ENCODE measurements at regions not wholly inside any gene's neighbourhood (a gene's known extent, or its start where the extent isn't known, plus 50 kb on each side); places are given as distances from the start of the nearest gene placed in this dataset.

GRCh38 chr13:44207476-44207875 is 166.1 kb upstream of the SERP2 start:
- H3K36me3 Mint-ChIP-seq, result peaks cover 2% of the 10 kb centered on the region
- H3K4me1 Mint-ChIP-seq (ENCODE audit: low read depth), result no peaks in the 10 kb centered on the region
- H3K9me3 Mint-ChIP-seq (ENCODE audit: low read depth), result no peaks in the 10 kb centered on the region
- peaks cover 3% of the 10 kb centered on the region for H3K27me3 Mint-ChIP-seq
- no peak overlapping the region for H3K27ac Mint-ChIP-seq
- no peak overlapping the region for H3K4me3 Mint-ChIP-seq

DNA sequence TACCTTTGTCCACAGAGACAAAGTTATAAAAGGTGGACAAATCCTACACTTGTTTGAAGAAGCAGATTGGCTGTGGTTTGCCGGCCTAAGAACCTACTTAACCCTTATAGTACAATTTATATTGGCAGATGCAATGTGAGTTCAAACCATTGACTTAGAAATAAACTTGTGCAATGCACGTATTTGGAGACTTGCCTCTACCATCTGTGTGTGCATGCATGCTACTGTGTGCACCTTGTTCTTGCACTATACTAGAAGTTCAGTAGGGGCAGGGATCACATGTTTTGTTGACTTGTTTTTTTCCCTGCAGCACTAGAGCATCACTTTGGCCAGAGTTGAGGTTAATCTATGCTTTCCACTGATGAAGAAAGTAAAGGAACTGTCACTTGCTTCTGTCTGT is 163.1 kb upstream of the SERP2 start:
- Mint-ChIP-seq H3K27ac (no peak overlapping the region), H3K4me1 (ENCODE audit: low read depth) (no peaks in the 10 kb centered on the region), H3K36me3 (peaks cover 2% of the 10 kb centered on the region), H3K9me3 (ENCODE audit: low read depth) (no peaks in the 10 kb centered on the region), H3K27me3 (peaks cover 5% of the 10 kb centered on the region), H3K4me3 (no peak overlapping the region)

- Mint-ChIP-seq H3K9me3 (ENCODE audit: low read depth) (no peaks in the 10 kb centered on the region), H3K4me3 (no peak overlapping the region), H3K27ac (no peak overlapping the region), H3K36me3 (peaks cover 2% of the 10 kb centered on the region), H3K27me3 (peaks cover 4% of the 10 kb centered on the region), H3K4me1 (ENCODE audit: low read depth) (no peaks in the 10 kb centered on the region)
These were observed 162.3 kb upstream of the SERP2 start for GRCh38 chr13:44211286-44211685.

- Mint-ChIP-seq H3K27me3 (peaks cover 4% of the 10 kb centered on the region), H3K36me3 (peaks cover 2% of the 10 kb centered on the region), H3K4me1 (ENCODE audit: low read depth) (no peaks in the 10 kb centered on the region), H3K9me3 (ENCODE audit: low read depth) (no peaks in the 10 kb centered on the region), H3K27ac (no peak overlapping the region), H3K4me3 (no peak overlapping the region)
These were observed 161.8 kb upstream of the SERP2 start for GRCh38 chr13:44211704-44212346.

DNA sequence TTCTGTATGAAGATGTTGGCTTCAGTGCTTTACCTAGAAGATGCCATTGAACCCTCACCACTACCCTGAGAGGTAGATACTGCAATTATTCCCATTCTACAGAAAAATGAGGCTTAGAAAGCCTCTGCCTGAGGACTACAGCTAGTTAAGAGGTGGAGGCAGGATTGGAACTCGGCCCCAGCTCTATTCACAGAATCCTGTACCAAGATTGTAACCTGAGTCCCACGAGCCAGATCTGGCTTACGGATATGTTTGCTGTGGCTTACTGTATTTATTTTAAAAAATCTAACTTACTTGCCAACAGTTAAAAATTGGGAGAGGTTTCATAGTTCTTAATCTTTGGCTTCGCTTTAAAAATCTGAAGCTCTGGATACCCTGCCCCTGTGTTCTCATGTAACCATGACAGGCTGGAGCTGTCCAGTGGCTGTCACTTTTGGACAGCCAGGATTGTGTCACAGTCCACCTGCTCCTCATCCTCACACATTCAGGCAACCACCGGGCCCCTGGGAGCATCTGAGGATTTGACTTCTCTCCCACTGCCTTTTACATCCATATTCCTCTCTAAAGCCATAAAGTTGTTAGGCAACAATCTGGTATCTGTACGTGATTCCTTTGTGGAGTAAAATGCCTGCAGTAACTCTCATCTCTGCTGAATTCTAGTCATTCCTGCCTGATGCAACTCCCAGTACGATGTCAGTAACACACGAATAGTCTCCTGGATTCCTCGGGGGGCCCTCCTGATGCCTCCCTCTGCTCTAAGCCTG is 160.8 kb upstream of the SERP2 start:
- Mint-ChIP-seq H3K27ac (no peak overlapping the region), H3K4me1 (ENCODE audit: low read depth) (no peaks in the 10 kb centered on the region), H3K4me3 (no peak overlapping the region), H3K9me3 (ENCODE audit: low read depth) (no peaks in the 10 kb centered on the region), H3K36me3 (peaks cover 1% of the 10 kb centered on the region), H3K27me3 (peaks cover 4% of the 10 kb centered on the region)

- no peaks in the 10 kb centered on the region for H3K4me1 Mint-ChIP-seq (ENCODE audit: low read depth)
- no peak overlapping the region for H3K27ac Mint-ChIP-seq
- no peak overlapping the region for H3K4me3 Mint-ChIP-seq
These were observed 155.0 kb upstream of the SERP2 start for GRCh38 chr13:44218501-44219240.

DNA sequence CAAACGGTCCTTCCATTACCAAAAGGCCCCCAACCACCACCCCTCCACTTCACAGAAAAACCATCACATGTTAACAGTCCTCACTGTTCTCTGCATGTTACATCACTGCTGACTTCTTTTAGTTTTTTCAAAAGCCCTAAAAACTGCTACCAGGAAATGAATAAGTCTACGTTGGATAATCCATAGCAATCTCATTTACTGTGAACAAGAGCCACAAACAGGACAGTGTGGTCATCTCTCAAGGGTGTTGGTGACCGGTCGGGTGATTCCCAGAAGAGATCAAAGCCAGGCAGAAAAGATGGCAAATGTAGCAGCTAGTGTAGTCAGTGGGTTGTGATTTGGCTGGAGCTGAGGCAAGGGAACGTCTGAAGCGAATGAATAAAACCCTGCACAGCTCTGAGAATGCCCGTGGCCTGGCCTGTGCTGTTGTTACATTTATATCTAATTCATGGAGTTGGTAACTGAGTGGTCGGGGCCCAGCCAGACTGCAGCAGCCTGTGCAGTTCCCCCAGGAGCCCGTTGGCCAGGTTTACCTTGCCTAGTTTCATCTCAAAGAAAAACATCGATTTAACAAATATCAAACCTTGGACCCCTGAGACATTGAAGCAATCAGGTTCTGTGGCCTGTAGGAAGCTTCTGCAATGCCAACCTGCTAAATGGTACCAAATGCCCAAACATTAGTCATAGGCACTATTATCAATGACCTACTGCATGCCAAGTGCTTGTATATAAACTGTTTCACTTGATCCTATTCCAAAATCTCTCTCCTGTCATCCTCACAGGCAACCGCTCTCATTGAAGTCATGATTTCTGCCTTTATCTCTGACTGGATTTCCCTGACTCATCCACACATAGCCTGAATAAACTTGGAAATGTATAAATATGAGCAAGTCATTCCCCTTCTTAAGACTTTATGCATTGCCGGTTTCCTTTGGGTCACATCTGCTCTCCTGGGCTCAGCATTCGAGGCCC is 153.8 kb upstream of the SERP2 start:
- Mint-ChIP-seq H3K36me3 (no peaks in the 10 kb centered on the region), H3K27ac (no peak overlapping the region), H3K27me3 (no peaks in the 10 kb centered on the region), H3K4me3 (no peak overlapping the region), H3K9me3 (ENCODE audit: low read depth) (no peaks in the 10 kb centered on the region), H3K4me1 (ENCODE audit: low read depth) (no peaks in the 10 kb centered on the region)

More at GRCh38 chr13:44218501-44219240, 155.0 kb upstream of the SERP2 start:
- Mint-ChIP-seq H3K9me3 (ENCODE audit: low read depth) (no peaks in the 10 kb centered on the region), H3K27me3 (peaks cover 1% of the 10 kb centered on the region), H3K36me3 (no peaks in the 10 kb centered on the region)

DNA sequence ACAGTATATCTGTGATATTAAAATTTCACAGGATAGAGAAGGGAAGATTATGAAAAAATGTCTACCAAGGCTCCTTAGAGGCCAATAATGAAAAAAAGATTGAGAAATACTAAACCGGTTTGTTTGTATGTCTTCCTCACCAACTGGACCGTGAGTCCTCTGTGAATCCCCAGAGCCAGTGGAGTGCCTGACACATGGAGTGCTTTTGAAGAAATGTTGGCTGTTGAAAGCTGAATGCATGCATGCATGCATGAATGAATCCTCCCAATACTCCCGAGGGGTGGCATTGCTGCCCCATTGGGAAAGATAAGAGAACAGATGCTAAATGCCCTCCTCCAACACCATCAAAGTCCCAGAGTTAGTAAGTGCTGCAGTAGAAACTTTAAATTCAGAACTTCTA is 152.7 kb upstream of the SERP2 start:
- Mint-ChIP-seq H3K36me3 (no peaks in the 10 kb centered on the region), H3K9me3 (ENCODE audit: low read depth) (peaks cover 2% of the 10 kb centered on the region), H3K4me1 (ENCODE audit: low read depth) (no peaks in the 10 kb centered on the region), H3K27ac (no peak overlapping the region), H3K4me3 (no peak overlapping the region), H3K27me3 (no peaks in the 10 kb centered on the region)

- H3K4me3 Mint-ChIP-seq, result no peak overlapping the region
- H3K27me3 Mint-ChIP-seq, result no peaks in the 10 kb centered on the region
- no peak overlapping the region for H3K27ac Mint-ChIP-seq
- no peaks in the 10 kb centered on the region for H3K36me3 Mint-ChIP-seq
- H3K9me3 Mint-ChIP-seq (ENCODE audit: low read depth), result peaks cover 2% of the 10 kb centered on the region
- no peaks in the 10 kb centered on the region for H3K4me1 Mint-ChIP-seq (ENCODE audit: low read depth)
These were observed 152.0 kb upstream of the SERP2 start for GRCh38 chr13:44221657-44222056.

DNA sequence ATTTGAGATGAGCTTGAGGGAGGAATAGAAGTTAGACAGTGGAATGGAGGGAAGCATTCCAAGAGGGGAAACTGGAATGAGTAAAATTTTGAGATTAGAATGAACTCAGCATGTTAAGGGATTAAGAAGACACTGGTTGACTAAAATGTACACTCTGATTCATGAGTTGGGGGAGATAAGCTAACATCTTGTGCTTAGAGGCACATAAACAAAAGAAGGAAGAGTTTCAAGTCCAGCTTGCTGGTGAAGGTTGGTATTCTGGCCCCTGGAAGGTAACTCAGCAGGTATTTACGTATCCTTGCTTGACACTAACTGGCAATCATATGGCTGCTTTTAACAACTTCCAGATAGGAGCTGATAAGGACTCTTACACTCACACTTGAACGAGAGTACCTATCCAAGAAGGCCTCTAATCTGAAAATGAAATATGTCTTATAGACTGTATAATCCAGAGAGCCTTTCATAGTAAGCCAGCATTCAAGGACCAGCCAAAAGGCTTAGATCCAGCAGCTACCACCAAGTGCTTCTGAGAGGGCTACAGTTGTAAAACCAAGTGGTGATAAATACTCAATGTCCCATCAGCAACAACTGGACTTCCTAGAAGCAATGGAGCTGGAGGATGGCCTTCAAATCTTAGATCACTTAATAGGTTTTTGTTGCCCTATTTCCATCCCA is 149.7 kb upstream of the SERP2 start:
- Mint-ChIP-seq H3K27me3 (no peaks in the 10 kb centered on the region), H3K9me3 (ENCODE audit: low read depth) (peaks cover 2% of the 10 kb centered on the region), H3K27ac (no peak overlapping the region), H3K4me3 (no peak overlapping the region), H3K36me3 (no peaks in the 10 kb centered on the region), H3K4me1 (ENCODE audit: low read depth) (no peaks in the 10 kb centered on the region)

GRCh38 chr13:44224450-44225149 is 149.0 kb upstream of the SERP2 start:
- H3K9me3 Mint-ChIP-seq (ENCODE audit: low read depth), result peaks cover 2% of the 10 kb centered on the region
- no peaks in the 10 kb centered on the region for H3K4me1 Mint-ChIP-seq (ENCODE audit: low read depth)
- H3K27me3 Mint-ChIP-seq, result no peaks in the 10 kb centered on the region
- H3K27ac Mint-ChIP-seq, result no peak overlapping the region
- H3K4me3 Mint-ChIP-seq, result no peak overlapping the region
- H3K36me3 Mint-ChIP-seq, result no peaks in the 10 kb centered on the region

DNA sequence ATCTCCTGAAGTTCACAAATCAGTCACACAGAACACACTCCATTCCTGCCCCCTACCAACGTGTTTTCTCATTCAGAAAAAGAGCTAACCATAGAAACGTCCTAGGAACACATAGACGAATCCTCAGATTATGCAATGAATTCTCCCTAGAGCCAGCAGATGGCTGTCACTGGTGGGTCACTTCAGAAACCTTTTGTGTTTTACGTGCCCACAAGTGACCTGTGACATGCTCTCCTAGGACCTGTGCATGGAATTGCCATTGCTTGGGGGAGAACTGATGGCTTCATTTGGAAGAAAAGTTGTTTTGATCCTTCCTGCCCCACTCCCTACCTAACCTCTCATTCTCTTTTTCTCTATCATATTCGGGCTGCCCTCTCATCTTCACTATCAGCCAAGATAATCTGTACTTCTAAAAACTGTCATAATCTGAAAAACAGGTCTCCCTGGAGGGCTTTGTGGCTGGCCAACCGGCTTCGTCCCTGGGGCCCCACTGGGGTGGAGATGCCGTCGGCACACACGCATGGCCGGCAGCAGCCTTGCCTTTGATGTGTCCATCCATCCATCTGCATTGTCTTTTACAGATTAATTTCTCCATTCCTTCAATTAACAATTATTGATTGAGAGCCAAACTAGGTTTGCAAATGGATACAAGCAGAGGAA is 144.1 kb upstream of the SERP2 start:
- H3K27me3 Mint-ChIP-seq, result no peaks in the 10 kb centered on the region
- no peak overlapping the region for H3K27ac Mint-ChIP-seq
- no peaks in the 10 kb centered on the region for H3K4me1 Mint-ChIP-seq (ENCODE audit: low read depth)
- H3K36me3 Mint-ChIP-seq, result no peaks in the 10 kb centered on the region
- no peak overlapping the region for H3K4me3 Mint-ChIP-seq
- peaks cover 2% of the 10 kb centered on the region for H3K9me3 Mint-ChIP-seq (ENCODE audit: low read depth)

- H3K27me3 Mint-ChIP-seq, result no peaks in the 10 kb centered on the region
- no peak overlapping the region for H3K4me3 Mint-ChIP-seq
- no peak overlapping the region for H3K27ac Mint-ChIP-seq
- H3K9me3 Mint-ChIP-seq (ENCODE audit: low read depth), result peaks cover 2% of the 10 kb centered on the region
- H3K4me1 Mint-ChIP-seq (ENCODE audit: low read depth), result no peaks in the 10 kb centered on the region
- no peaks in the 10 kb centered on the region for H3K36me3 Mint-ChIP-seq
These were observed 143.6 kb upstream of the SERP2 start for GRCh38 chr13:44230071-44230470.

All from activated naive CD8-positive, alpha-beta T cell (primary cell).